ENCODE measurements at regions not wholly inside any gene's neighbourhood (a gene's known extent, or its start where the extent isn't known, plus 50 kb on each side); places are given as distances from the start of the nearest gene placed in this dataset.

DNA sequence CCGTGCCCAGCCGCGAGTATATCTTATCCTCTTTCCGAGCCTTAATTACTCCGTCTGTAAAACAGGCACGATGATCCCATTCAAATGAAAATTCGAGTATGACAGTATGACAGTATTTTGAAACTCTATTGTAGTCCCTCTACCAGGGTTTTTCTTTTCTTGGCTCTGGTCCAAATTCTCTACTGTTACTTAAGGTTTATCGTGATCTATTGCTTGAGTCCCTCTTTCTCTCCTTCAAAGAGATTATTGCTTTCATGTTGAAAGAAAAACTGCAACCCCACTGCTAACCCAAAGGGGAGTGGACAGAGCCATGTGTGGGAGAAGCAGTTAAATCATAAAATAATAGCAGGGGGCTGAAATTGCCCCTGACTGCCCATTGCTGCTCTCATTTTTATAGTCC lies 1156.6 kb upstream of the AUTS2 start:
- Histone ChIP-seq H4K20me1 (replicated peaks in 1 of 2; ENCODE audit: control insufficient read depth in 1 of 2, insufficient read depth in 2 of 2, low read length in 2 of 2) (no peaks in the 10 kb centered on the region), H3K79me1 (ENCODE audit: low read depth, low read length) (no peaks in the 10 kb centered on the region), H3K4ac (replicated peaks; ENCODE audit: insufficient read length, low read depth, low read length) (no peak overlapping the region), H3K56ac (replicated peaks; ENCODE audit: insufficient read length, low read depth, low read length) (no peak overlapping the region), H4K91ac (replicated peaks; ENCODE audit: insufficient read length, low read length) (no peak overlapping the region), H3K14ac (ENCODE audit: insufficient read length) (no peak overlapping the region), H3K4me3 (ENCODE audit: extremely low read depth in 1 of 4, insufficient read depth in 2 of 4, low read depth in 3 of 4, low read length in 4 of 4) (no peak overlapping the region), H2BK12ac (ENCODE audit: low read depth, low read length) (no peak overlapping the region), H3K18ac (ENCODE audit: extremely low read depth, low read length) (no peak overlapping the region), H2BK20ac (ENCODE audit: low read length) (no peak overlapping the region), H3K9me3 (ENCODE audit: insufficient read depth in 2 of 2, low read depth in 1 of 2, low read length in 1 of 2) (no peaks in the 10 kb centered on the region), H2BK5ac (ENCODE audit: low read depth, low read length) (no peak overlapping the region), H2AFZ (ENCODE audit: low read length) (no peak overlapping the region), H3K27me3 (replicated peaks in 1 of 4; ENCODE audit: control insufficient read depth in 3 of 4, extremely low read depth in 1 of 4, insufficient read depth in 3 of 4, low read length in 3 of 4) (no peaks in the 10 kb centered on the region), H3K27ac (ENCODE audit: low read depth, low read length) (no peak overlapping the region), H3K23ac (ENCODE audit: insufficient read length) (no peak overlapping the region), H3K79me2 (ENCODE audit: control insufficient read depth in 1 of 2, insufficient read depth in 2 of 2, low read length in 2 of 2) (no peaks in the 10 kb centered on the region), H4K5ac (ENCODE audit: insufficient read length, low read depth, low read length) (no peak overlapping the region), H2AK5ac (ENCODE audit: low read depth, low read length) (no peak overlapping the region), H2BK15ac (ENCODE audit: low read length) (no peak overlapping the region), H3K4me1 (replicated peaks in 1 of 4; ENCODE audit: control insufficient read depth in 3 of 4, insufficient read depth in 4 of 4, low read length in 3 of 4) (no peaks in the 10 kb centered on the region), H4K8ac (ENCODE audit: extremely low read depth, insufficient read depth, low read length) (no peak overlapping the region), H3K23me2 (ENCODE audit: low read depth, low read length) (no peaks in the 10 kb centered on the region; the same call in 1 of the 2 replicates), H3K36me3 (ENCODE audit: control insufficient read depth in 2 of 4, insufficient read depth in 4 of 4, low read length in 3 of 4) (no peaks in the 10 kb centered on the region), H3K9ac (replicated peaks in 1 of 4; ENCODE audit: extremely low read depth in 1 of 4, low read depth in 3 of 4, low read length in 3 of 4) (no peak overlapping the region), H3K4me2 (ENCODE audit: insufficient read depth in 1 of 2, low read depth in 2 of 2, low read length in 2 of 2) (no peak overlapping the region), H2BK120ac (replicated peaks; ENCODE audit: low read depth, low read length) (no peak overlapping the region)
- no peak for FAIRE-seq
- ChIA-PET POLR2A (ENCODE audit: partially characterized antibody) (no interaction called here), CTCF (ENCODE audit: partially characterized antibody) (no interaction called here)
- WGBS, 2 experiments (ENCODE audit: extremely low coverage in 1 of 2, insufficient coverage in 1 of 2, insufficient read length in 1 of 2, insufficient replicate concordance in 2 of 2, low coverage in 1 of 2, low lambda C conversion rate in 2 of 2, missing lambda C conversion rate in 1 of 2), result 90% methylated on average over 8 of the region's 8 CpGs; no CpG with 5 or more reads in 1 of the 2 experiments
- DNase-seq (ENCODE audit: low read depth in 1 of 2, low spot score in 2 of 2), result no peak
- TF ChIP-seq JUND (IDR thresholded peaks at IDR 0.05; ENCODE audit: low read length), result no peak
- no peak for TF ChIP-seq ZNF274 (IDR thresholded peaks at IDR 0.05; ENCODE audit: borderline replicate concordance, extremely low read depth, low read length)
- TF ChIP-seq RXRA (IDR thresholded peaks at IDR 0.05; ENCODE audit: insufficient read depth, low read depth, low read length), result no peak
- TF ChIP-seq MAFK (IDR thresholded peaks at IDR 0.05; ENCODE audit: low read depth, low read length), result no peak
- no peak for TF ChIP-seq CHD1 (IDR thresholded peaks at IDR 0.05; ENCODE audit: low read depth, low read length)
- TF ChIP-seq EP300 (IDR thresholded peaks at IDR 0.05; ENCODE audit: borderline replicate concordance in 1 of 2, low read depth in 2 of 2, low read length in 2 of 2), result no peak
- TF ChIP-seq KDM5A (IDR thresholded peaks at IDR 0.05; ENCODE audit: low read length), result no peak
- no peak for TF ChIP-seq POU5F1 (IDR thresholded peaks at IDR 0.05; ENCODE audit: low read depth, low read length)
- TF ChIP-seq PHF8 (conservative IDR thresholded peaks at IDR 0.05; ENCODE audit: low read depth, low read length), result no peak
- no peak for TF ChIP-seq SIRT6 (IDR thresholded peaks at IDR 0.05; ENCODE audit: low read length)
- no peak for TF ChIP-seq NANOG (IDR thresholded peaks at IDR 0.05; ENCODE audit: insufficient read depth, low read depth, low read length, poor library complexity, severe bottlenecking)
- no peak for TF ChIP-seq EGR1 (IDR thresholded peaks at IDR 0.05; ENCODE audit: borderline replicate concordance, low read depth, low read length)
- TF ChIP-seq CEBPB (IDR thresholded peaks at IDR 0.05; ENCODE audit: low read depth, low read length), result no peak
- no peak for TF ChIP-seq SAP30 (IDR thresholded peaks at IDR 0.05; ENCODE audit: insufficient read depth, insufficient replicate concordance, low read length)
- no peak for TF ChIP-seq RBBP5 (IDR thresholded peaks at IDR 0.05; ENCODE audit: borderline replicate concordance, low read depth, low read length)

All from H1 (cell line).